Uterus (tissue), 2 donors: ENCODE measurements at regions not wholly inside any gene's neighbourhood (a gene's known extent, or its start where the extent isn't known, plus 50 kb on each side); places are given as distances from the start of the nearest gene placed in this dataset.

ENCODE experiments used
- CTCF ChIP-seq, 4 experiments: fragments of 200-600 bp in 2 of 4; fragments of 450-650 bp in 2 of 4; sonication (generic) in 2 of 4; IDR thresholded peaks; one replicate each; pipeline ENCODE4 v1.5.1; 2016 to 2019; ENCODE audit warnings: antibody characterized with exemption in 4 of 4, mild to moderate bottlenecking in 2 of 4, moderate library complexity in 1 of 4
- POLR2A ChIP-seq, 2 donors: fragments of 450-650 bp; IDR thresholded peaks; one replicate each; pipeline ENCODE4 v1.6.1; 2016; ENCODE audit warnings: antibody characterized with exemption in 2 of 2, mild to moderate bottlenecking in 1 of 2, moderate library complexity in 1 of 2

- TF ChIP-seq CTCF (IDR thresholded peaks at IDR 0.05) (no peak), POLR2A (IDR thresholded peaks at IDR 0.05) (no peak)
Observed at GRCh38 chr3:161555320-161555719, 58.7 kb downstream of the OTOL1 start.
